ENCODE measurements at regions not wholly inside any gene's neighbourhood (a gene's known extent, or its start where the extent isn't known, plus 50 kb on each side); places are given as distances from the start of the nearest gene placed in this dataset.

- Histone ChIP-seq H3K9me3 (no peaks in the 10 kb centered on the region), H3K27ac (no peak overlapping the region), H3K4me1 (no peaks in the 10 kb centered on the region), H3K27me3 (no peaks in the 10 kb centered on the region), H3K4me3 (no peak overlapping the region), H3K36me3 (no peaks in the 10 kb centered on the region)
- TF ChIP-seq, protein P1, sequence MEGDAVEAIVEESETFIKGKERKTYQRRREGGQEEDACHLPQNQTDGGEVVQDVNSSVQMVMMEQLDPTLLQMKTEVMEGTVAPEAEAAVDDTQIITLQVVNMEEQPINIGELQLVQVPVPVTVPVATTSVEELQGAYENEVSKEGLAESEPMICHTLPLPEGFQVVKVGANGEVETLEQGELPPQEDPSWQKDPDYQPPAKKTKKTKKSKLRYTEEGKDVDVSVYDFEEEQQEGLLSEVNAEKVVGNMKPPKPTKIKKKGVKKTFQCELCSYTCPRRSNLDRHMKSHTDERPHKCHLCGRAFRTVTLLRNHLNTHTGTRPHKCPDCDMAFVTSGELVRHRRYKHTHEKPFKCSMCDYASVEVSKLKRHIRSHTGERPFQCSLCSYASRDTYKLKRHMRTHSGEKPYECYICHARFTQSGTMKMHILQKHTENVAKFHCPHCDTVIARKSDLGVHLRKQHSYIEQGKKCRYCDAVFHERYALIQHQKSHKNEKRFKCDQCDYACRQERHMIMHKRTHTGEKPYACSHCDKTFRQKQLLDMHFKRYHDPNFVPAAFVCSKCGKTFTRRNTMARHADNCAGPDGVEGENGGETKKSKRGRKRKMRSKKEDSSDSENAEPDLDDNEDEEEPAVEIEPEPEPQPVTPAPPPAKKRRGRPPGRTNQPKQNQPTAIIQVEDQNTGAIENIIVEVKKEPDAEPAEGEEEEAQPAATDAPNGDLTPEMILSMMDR (IDR thresholded peaks at IDR 0.05) = no peak
- TF ChIP-seq EP300 (IDR thresholded peaks at IDR 0.05) = no peak
- no peak for TF ChIP-seq POLR2A (IDR thresholded peaks at IDR 0.05)
- no peak for TF ChIP-seq POLR2AphosphoS5 (IDR thresholded peaks at IDR 0.05)
- WGBS, 2 donors (ENCODE audit: low coverage in 1 of 2) = 29 to 54% methylated on average over 2 to 3 of the region's 4 CpGs
- no peak for ATAC-seq
These were observed 85.8 kb downstream of the SEC61B start for GRCh38 chr9:99307851-99308250.

DNA sequence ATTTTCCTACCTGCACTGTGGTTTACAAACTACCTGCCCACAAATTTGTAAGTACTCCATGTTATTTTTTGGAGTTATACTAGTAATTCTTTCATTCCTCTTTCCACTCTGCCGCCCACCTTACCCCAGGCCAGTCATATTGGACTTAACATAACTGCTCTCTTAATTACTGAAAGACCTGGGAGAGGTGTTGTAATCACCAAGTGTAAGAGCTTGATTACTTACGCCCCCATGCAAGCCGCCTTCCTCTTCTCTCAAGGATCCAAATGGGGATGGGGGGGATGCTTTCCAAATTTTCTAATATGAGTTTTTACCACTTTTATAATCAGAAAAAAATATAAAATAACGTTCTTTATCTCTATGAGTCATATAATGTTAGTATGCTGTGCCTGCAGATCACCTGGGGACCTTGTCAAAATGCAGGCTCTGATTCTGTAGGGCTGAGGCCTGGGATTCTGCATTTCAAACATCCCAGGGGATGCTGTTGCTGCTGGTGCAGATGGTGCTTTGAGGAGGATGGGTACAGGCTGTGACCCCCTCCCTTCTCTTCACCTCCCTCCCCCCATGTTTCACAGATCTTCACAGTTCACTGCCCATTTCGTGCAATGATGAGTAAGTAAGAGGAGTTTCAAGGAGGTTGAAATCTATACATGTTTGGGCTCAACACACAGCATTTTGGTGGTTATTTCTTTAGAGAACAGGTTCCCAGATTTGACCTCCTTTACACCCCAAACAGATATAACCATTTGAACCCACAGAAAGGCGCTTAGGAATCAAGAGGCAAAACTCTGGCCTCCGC, 87.3 kb downstream of the SEC61B start:
- Histone ChIP-seq H3K27me3 (no peaks in the 10 kb centered on the region), H3K36me3 (no peaks in the 10 kb centered on the region), H3K4me1 (no peaks in the 10 kb centered on the region), H3K27ac (no peak overlapping the region), H3K9me3 (no peaks in the 10 kb centered on the region), H3K4me3 (no peak overlapping the region)
- WGBS, 2 donors (ENCODE audit: low coverage in 1 of 2) = 86 to 87% methylated on average over 6 of the region's 7 CpGs
- TF ChIP-seq POLR2A (IDR thresholded peaks at IDR 0.05) = no peak
- no peak for TF ChIP-seq POLR2AphosphoS5 (IDR thresholded peaks at IDR 0.05)
- no peak for TF ChIP-seq EP300 (IDR thresholded peaks at IDR 0.05)
- TF ChIP-seq, protein P1 (IDR thresholded peaks at IDR 0.05) = no peak
- ATAC-seq = no peak

GRCh38 chr9:99312736-99313135, 90.7 kb downstream of the SEC61B start:
- ATAC-seq = no peak
- H3K9me3 ChIP-seq = no peaks in the 10 kb centered on the region
- WGBS, 2 donors (ENCODE audit: low coverage in 1 of 2) = 86% methylated on average over 2 of the region's 2 CpGs
- H3K36me3 ChIP-seq = no peaks in the 10 kb centered on the region
- no peak for TF ChIP-seq POLR2A (IDR thresholded peaks at IDR 0.05)
- TF ChIP-seq, protein P1 (IDR thresholded peaks at IDR 0.05) = no peak
- TF ChIP-seq POLR2AphosphoS5 (IDR thresholded peaks at IDR 0.05) = no peak
- no peak for TF ChIP-seq EP300 (IDR thresholded peaks at IDR 0.05)
- H3K4me1 ChIP-seq = no peaks in the 10 kb centered on the region
- H3K27me3 ChIP-seq = peaks cover 5% of the 10 kb centered on the region
- no peak overlapping the region for H3K4me3 ChIP-seq
- no peak overlapping the region for H3K27ac ChIP-seq

DNA sequence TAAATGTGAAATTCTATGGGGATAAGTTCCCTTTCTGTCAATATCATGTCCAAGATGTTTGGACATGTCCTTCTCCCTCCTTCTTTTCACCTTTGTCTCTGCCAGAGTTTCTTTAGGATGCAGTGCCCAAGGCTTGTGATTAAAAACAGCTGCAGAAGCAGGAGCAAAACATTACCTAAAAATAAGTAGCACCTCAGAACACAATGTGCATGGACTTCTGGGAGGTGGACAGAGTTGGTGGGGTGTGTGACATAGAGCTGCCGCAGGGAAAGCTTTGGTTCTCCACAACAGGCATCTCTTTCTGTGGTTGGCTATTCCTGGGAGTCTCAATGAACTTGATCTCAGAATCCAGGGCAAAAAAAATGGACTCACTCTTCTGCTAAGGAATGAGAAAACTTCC, 97.0 kb downstream of the SEC61B start:
- H3K27ac ChIP-seq = no peak overlapping the region
- WGBS, 2 donors (ENCODE audit: low coverage in 1 of 2) = 100% methylated on average over 1 of the region's 1 CpG
- H3K9me3 ChIP-seq = no peaks in the 10 kb centered on the region
- no peaks in the 10 kb centered on the region for H3K36me3 ChIP-seq
- peaks cover 7% of the 10 kb centered on the region for H3K27me3 ChIP-seq
- no peaks in the 10 kb centered on the region for H3K4me1 ChIP-seq
- no peak overlapping the region for H3K4me3 ChIP-seq
- no peak for TF ChIP-seq POLR2A (IDR thresholded peaks at IDR 0.05)
- TF ChIP-seq EP300 (IDR thresholded peaks at IDR 0.05) = no peak
- TF ChIP-seq, protein P1 (IDR thresholded peaks at IDR 0.05) = no peak
- TF ChIP-seq POLR2AphosphoS5 (IDR thresholded peaks at IDR 0.05) = no peak
- ATAC-seq = no peak

GRCh38 chr9:99322299-99322698, 100.2 kb downstream of the SEC61B start:
- 18 to 20% methylated on average over 1 of the region's 1 CpG for WGBS, 2 donors (ENCODE audit: low coverage in 1 of 2)
- ATAC-seq = no peak
- Histone ChIP-seq H3K4me3 (no peak overlapping the region), H3K9me3 (no peaks in the 10 kb centered on the region), H3K27ac (no peak overlapping the region), H3K36me3 (no peaks in the 10 kb centered on the region), H3K27me3 (peaks cover 6% of the 10 kb centered on the region), H3K4me1 (no peaks in the 10 kb centered on the region)
- TF ChIP-seq EP300 (IDR thresholded peaks at IDR 0.05) (no peak), POLR2A (IDR thresholded peaks at IDR 0.05) (no peak), POLR2AphosphoS5 (IDR thresholded peaks at IDR 0.05) (no peak)
- TF ChIP-seq, protein P1 (IDR thresholded peaks at IDR 0.05) = no peak
